ENCODE measurements at regions not wholly inside any gene's neighbourhood (a gene's known extent, or its start where the extent isn't known, plus 50 kb on each side); places are given as distances from the start of the nearest gene placed in this dataset.

DNA sequence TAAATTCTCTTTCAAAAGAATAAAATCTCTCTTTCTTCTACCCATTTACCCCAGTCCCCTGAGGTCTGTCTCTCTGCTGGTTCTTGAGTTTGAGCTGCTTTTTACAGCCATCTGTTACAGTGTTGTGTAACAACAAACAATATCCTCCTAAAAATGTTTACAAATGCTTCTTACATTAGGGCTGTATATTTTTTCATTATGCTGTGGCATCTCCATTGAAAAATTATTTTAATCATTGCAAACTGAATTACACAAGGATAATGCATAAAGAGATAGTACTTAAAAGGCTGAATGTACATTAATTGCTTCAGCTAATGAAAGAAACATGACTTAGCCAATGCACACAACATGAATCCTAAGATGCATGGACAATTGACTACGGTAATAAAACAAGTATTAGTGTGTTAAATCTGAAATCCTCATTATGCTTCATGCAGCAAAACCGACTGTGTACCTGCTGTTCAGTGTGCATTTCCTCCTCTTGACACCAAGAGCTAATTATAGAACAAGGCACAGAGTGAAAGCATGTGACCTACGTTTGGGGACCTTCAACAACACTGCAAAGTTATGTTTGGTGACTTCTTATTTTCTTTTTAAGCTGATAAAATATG is 181.7 kb upstream of the RHOBTB1 start:
- ChIA-PET CTCF (interaction anchor here (0.8 kb wide), 1 partner anchor 10 kb away, joined by 3 read pairs; no protein-coding TSS in a partner anchor), POLR2A (no interaction called here)
- Histone ChIP-seq H3K4me1 (ENCODE audit: insufficient read depth, low read length) (no peaks in the 10 kb centered on the region), H3K27ac (ENCODE audit: low read depth in 1 of 2, low read length in 2 of 2) (no peak overlapping the region), H3K27me3 (ENCODE audit: control insufficient read depth in 1 of 2, insufficient read depth in 2 of 2, low read length in 2 of 2) (no peaks in the 10 kb centered on the region), H3K9me3 (ENCODE audit: control insufficient read depth in 1 of 2, insufficient read depth in 1 of 2, low read length in 2 of 2) (no peaks in the 10 kb centered on the region), H3K4me3 (ENCODE audit: low read length) (no peak overlapping the region), H3K36me3 (ENCODE audit: insufficient read depth, low read length) (no peaks in the 10 kb centered on the region)
- Mint-ChIP-seq H3K9me3 (no peaks in the 10 kb centered on the region), H3K4me3 (no peak overlapping the region), H3K4me1 (ENCODE audit: low read depth) (no peaks in the 10 kb centered on the region), H3K27me3 (no peaks in the 10 kb centered on the region), H3K27ac (no peak overlapping the region), H3K36me3 (ENCODE audit: low read depth) (no peaks in the 10 kb centered on the region)
- intact Hi-C loops (cut with DNase I, micrococcal nuclease) = no loop called here
- ATAC-seq (ENCODE audit: poor library complexity) (no peak), DNase-seq (peak in 1 of 14 experiments; percentile 2)
- no peak for TF ChIP-seq CTCF (IDR thresholded peaks at IDR 0.05)

- no peaks in the 10 kb centered on the region for H3K4me1 ChIP-seq (ENCODE audit: insufficient read depth, low read length)
- H3K9me3 Mint-ChIP-seq = no peaks in the 10 kb centered on the region
- H3K4me3 Mint-ChIP-seq = no peak overlapping the region
- POLR2A ChIA-PET = no interaction called here
- intact Hi-C loops (cut with DNase I, micrococcal nuclease) = no loop called here
- no peaks in the 10 kb centered on the region for H3K36me3 ChIP-seq (ENCODE audit: insufficient read depth, low read length)
- H3K27ac Mint-ChIP-seq = no peak overlapping the region
- H3K9me3 ChIP-seq (ENCODE audit: control insufficient read depth in 1 of 2, insufficient read depth in 1 of 2, low read length in 2 of 2) = no peaks in the 10 kb centered on the region
- CTCF ChIA-PET = interaction anchor here (0.8 kb wide), 1 partner anchor 11 kb away, joined by 3 read pairs; no protein-coding TSS in a partner anchor
- no peaks in the 10 kb centered on the region for H3K27me3 Mint-ChIP-seq
- no peak for TF ChIP-seq CTCF (IDR thresholded peaks at IDR 0.05)
- no peaks in the 10 kb centered on the region for H3K27me3 ChIP-seq (ENCODE audit: control insufficient read depth in 1 of 2, insufficient read depth in 2 of 2, low read length in 2 of 2)
- no peaks in the 10 kb centered on the region for H3K4me1 Mint-ChIP-seq (ENCODE audit: low read depth)
- H3K27ac ChIP-seq (ENCODE audit: low read depth in 1 of 2, low read length in 2 of 2) = no peak overlapping the region
- no peak for ATAC-seq (ENCODE audit: poor library complexity)
- H3K36me3 Mint-ChIP-seq (ENCODE audit: low read depth) = no peaks in the 10 kb centered on the region
- no peak for DNase-seq
- no peak overlapping the region for H3K4me3 ChIP-seq (ENCODE audit: low read length)
Measured at GRCh38 chr10:61124756-61125530, 181.0 kb upstream of the RHOBTB1 start.

GRCh38 chr10:61120805-61121204 is 176.8 kb upstream of the RHOBTB1 start:
- H3K4me3 ChIP-seq (ENCODE audit: low read length) = no peak overlapping the region
- intact Hi-C loops (cut with DNase I, micrococcal nuclease) = no loop called here
- H3K9me3 ChIP-seq (ENCODE audit: control insufficient read depth in 1 of 2, insufficient read depth in 1 of 2, low read length in 2 of 2) = no peaks in the 10 kb centered on the region
- Mint-ChIP-seq H3K27me3 (no peaks in the 10 kb centered on the region), H3K4me1 (ENCODE audit: low read depth) (no peaks in the 10 kb centered on the region), H3K4me3 (no peak overlapping the region), H3K27ac (no peak overlapping the region), H3K36me3 (ENCODE audit: low read depth) (no peaks in the 10 kb centered on the region), H3K9me3 (no peaks in the 10 kb centered on the region)
- H3K4me1 ChIP-seq (ENCODE audit: insufficient read depth, low read length) = no peaks in the 10 kb centered on the region
- no peak overlapping the region for H3K27ac ChIP-seq (ENCODE audit: low read depth in 1 of 2, low read length in 2 of 2)
- H3K27me3 ChIP-seq (ENCODE audit: control insufficient read depth in 1 of 2, insufficient read depth in 2 of 2, low read length in 2 of 2) = peaks cover 0 to 5% of the 10 kb centered on the region in 2 experiments
- no peak for TF ChIP-seq CTCF (IDR thresholded peaks at IDR 0.05)
- ATAC-seq (ENCODE audit: poor library complexity) = no peak
- no peak for DNase-seq
- ChIA-PET POLR2A (interaction anchor here (0.5 kb wide), 1 partner anchor 798 kb away, joined by 3 read pairs; no protein-coding TSS in a partner anchor), CTCF (no interaction called here)
- no peaks in the 10 kb centered on the region for H3K36me3 ChIP-seq (ENCODE audit: insufficient read depth, low read length)

Data from CD4-positive, alpha-beta T cell (primary cell).